ENCODE measurements at regions not wholly inside any gene's neighbourhood (a gene's known extent, or its start where the extent isn't known, plus 50 kb on each side); places are given as distances from the start of the nearest gene placed in this dataset.

DNA sequence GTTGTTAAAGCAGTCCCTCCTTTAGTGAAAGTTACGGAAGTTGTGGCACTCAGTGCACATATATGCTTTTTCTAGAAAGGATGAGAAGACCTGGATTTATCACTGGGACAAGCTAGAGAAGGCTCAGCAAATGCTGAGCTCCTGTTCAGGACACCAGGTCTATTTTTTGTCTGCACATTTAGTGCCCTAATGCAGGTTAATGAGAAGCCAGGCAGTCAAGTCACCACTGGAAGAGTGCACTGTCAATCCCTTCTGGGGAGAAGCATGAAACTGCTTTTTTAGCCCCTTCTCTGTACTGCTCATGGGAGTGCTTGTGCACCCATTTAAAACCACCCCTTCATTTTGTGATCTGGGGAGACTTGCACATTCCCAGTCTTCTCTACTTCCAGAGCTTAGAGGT, 624.1 kb upstream of the USP24 start (continued):
- TF ChIP-seq, protein P1, sequence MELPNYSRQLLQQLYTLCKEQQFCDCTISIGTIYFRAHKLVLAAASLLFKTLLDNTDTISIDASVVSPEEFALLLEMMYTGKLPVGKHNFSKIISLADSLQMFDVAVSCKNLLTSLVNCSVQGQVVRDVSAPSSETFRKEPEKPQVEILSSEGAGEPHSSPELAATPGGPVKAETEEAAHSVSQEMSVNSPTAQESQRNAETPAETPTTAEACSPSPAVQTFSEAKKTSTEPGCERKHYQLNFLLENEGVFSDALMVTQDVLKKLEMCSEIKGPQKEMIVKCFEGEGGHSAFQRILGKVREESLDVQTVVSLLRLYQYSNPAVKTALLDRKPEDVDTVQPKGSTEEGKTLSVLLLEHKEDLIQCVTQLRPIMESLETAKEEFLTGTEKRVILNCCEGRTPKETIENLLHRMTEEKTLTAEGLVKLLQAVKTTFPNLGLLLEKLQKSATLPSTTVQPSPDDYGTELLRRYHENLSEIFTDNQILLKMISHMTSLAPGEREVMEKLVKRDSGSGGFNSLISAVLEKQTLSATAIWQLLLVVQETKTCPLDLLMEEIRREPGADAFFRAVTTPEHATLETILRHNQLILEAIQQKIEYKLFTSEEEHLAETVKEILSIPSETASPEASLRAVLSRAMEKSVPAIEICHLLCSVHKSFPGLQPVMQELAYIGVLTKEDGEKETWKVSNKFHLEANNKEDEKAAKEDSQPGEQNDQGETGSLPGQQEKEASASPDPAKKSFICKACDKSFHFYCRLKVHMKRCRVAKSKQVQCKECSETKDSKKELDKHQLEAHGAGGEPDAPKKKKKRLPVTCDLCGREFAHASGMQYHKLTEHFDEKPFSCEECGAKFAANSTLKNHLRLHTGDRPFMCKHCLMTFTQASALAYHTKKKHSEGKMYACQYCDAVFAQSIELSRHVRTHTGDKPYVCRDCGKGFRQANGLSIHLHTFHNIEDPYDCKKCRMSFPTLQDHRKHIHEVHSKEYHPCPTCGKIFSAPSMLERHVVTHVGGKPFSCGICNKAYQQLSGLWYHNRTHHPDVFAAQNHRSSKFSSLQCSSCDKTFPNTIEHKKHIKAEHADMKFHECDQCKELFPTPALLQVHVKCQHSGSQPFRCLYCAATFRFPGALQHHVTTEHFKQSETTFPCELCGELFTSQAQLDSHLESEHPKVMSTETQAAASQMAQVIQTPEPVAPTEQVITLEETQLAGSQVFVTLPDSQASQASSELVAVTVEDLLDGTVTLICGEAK (IDR thresholded peaks at IDR 0.05; ENCODE audit: borderline replicate concordance) = no peak
- no peak for TF ChIP-seq HDGF (IDR thresholded peaks at IDR 0.05)
- no peak for TF ChIP-seq RCOR1 (conservative IDR thresholded peaks at IDR 0.05; ENCODE audit: low read depth, low read length)
- no peak for TF ChIP-seq ZSCAN29 (IDR thresholded peaks at IDR 0.05)
- no peak for TF ChIP-seq IKZF1 (conservative IDR thresholded peaks at IDR 0.05)
- TF ChIP-seq BACH1 (IDR thresholded peaks at IDR 0.05; ENCODE audit: borderline replicate concordance) = no peak

DNA sequence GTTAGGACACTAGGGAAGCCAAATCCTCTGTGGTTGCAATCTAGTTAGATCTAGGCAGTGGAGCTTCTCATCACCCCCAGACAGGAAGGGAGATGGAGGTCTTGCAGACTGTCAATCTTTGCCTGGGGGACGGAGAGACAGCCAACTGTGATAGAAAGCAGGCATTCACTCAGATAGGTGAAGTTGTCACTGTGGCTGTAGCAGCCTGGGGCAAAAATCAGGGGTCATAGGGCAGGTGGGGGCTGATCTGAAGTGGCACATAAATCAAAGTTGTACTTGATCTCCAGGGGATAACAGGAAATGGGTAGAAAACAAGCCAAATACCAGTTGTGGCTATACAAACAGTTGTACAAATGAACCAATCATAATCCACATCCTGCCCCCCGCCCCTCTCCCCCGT, 620.9 kb upstream of the USP24 start:
- H3K4me1 ChIP-seq (ENCODE audit: control insufficient read depth, insufficient read depth, low read length) = no peaks in the 10 kb centered on the region
- H2AFZ ChIP-seq (ENCODE audit: control insufficient read depth, low read depth, low read length) = no peak overlapping the region
- intact Hi-C loops (cut with micrococcal nuclease; ENCODE audit: unreplicated experiment) (no loop called here), in situ Hi-C loops (cut with MboI) (no loop called here)
- H3K4me2 ChIP-seq (ENCODE audit: control insufficient read depth, insufficient read depth) = no peak overlapping the region
- no peaks in the 10 kb centered on the region for H3K79me2 ChIP-seq (ENCODE audit: control insufficient read depth, insufficient read depth, low read length)
- DNase-seq (ENCODE audit: low read depth, low spot score) = no peak
- no peak overlapping the region for H3K4me3 ChIP-seq
- no peak overlapping the region for H3K9ac ChIP-seq (ENCODE audit: control insufficient read depth, insufficient read depth, low read length)
- FAIRE-seq = peak; percentile 35
- no peak for ATAC-seq
- no peaks in the 10 kb centered on the region for H3K36me3 ChIP-seq (ENCODE audit: control insufficient read depth in 2 of 2, insufficient read depth in 2 of 2, low read length in 1 of 2)
- WGBS (ENCODE audit: insufficient coverage, insufficient replicate concordance, low lambda C conversion rate, missing lambda C conversion rate) = 33% methylated on average over 3 of the region's 3 CpGs
- POLR2A ChIA-PET = no interaction called here
- H3K9me3 ChIP-seq (replicated peaks; ENCODE audit: control insufficient read depth, insufficient read depth, low read length) = no peaks in the 10 kb centered on the region
- RAD21 ChIA-PET (ENCODE audit: unreplicated experiment) = no interaction called here
- no peaks in the 10 kb centered on the region for H4K20me1 ChIP-seq (ENCODE audit: control insufficient read depth, insufficient read depth)
- CTCF ChIA-PET = interaction anchor here (0.6 to 1.2 kb wide), 3 partner anchors 15 to 1539 kb away, joined by 3 to 6 read pairs (median 3); no protein-coding TSS in a partner anchor
- BruUV-seq (replicated peaks) = no TSS peak
- no peak overlapping the region for H3K27ac ChIP-seq (ENCODE audit: control insufficient read depth, insufficient read depth)
- SMC1A ChIA-PET (ENCODE audit: uncharacterized antibody, unreplicated experiment) = interaction anchor here (0.6 to 1.5 kb wide), 2 partner anchors 10 to 509 kb away, joined by 4 to 5 read pairs; no protein-coding TSS in a partner anchor
- no peaks in the 10 kb centered on the region for H3K27me3 ChIP-seq (replicated peaks in 1 of 2; ENCODE audit: control insufficient read depth in 2 of 2, insufficient read depth in 2 of 2, low read length in 1 of 2)
- TF ChIP-seq ZNF384 (IDR thresholded peaks at IDR 0.05; ENCODE audit: borderline replicate concordance, low read depth, low read length) (no peak), ZZZ3 (IDR thresholded peaks at IDR 0.05; ENCODE audit: control insufficient read depth, insufficient read length, low read depth) (no peak), TCF3 (IDR thresholded peaks at IDR 0.05; ENCODE audit: borderline replicate concordance, insufficient read depth, low read depth, low read length) (no peak), KDM1A (IDR thresholded peaks at IDR 0.05; ENCODE audit: borderline replicate concordance) (no peak), RFX5 (IDR thresholded peaks at IDR 0.05; ENCODE audit: low read depth, low read length) (no peak), ZNF622 (IDR thresholded peaks at IDR 0.05) (no peak), PML (IDR thresholded peaks at IDR 0.05; ENCODE audit: low read length) (no peak), CEBPB (IDR thresholded peaks at IDR 0.05; ENCODE audit: borderline replicate concordance in 1 of 2, low read depth in 2 of 2, low read length in 2 of 2) (no peak)
- TF ChIP-seq, protein P2, sequence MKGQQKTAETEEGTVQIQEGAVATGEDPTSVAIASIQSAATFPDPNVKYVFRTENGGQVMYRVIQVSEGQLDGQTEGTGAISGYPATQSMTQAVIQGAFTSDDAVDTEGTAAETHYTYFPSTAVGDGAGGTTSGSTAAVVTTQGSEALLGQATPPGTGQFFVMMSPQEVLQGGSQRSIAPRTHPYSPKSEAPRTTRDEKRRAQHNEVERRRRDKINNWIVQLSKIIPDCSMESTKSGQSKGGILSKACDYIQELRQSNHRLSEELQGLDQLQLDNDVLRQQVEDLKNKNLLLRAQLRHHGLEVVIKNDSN (IDR thresholded peaks at IDR 0.05; ENCODE audit: borderline replicate concordance, extremely low read length, insufficient read depth, low read depth, low read length) = no peak
- TF ChIP-seq, protein P3, sequence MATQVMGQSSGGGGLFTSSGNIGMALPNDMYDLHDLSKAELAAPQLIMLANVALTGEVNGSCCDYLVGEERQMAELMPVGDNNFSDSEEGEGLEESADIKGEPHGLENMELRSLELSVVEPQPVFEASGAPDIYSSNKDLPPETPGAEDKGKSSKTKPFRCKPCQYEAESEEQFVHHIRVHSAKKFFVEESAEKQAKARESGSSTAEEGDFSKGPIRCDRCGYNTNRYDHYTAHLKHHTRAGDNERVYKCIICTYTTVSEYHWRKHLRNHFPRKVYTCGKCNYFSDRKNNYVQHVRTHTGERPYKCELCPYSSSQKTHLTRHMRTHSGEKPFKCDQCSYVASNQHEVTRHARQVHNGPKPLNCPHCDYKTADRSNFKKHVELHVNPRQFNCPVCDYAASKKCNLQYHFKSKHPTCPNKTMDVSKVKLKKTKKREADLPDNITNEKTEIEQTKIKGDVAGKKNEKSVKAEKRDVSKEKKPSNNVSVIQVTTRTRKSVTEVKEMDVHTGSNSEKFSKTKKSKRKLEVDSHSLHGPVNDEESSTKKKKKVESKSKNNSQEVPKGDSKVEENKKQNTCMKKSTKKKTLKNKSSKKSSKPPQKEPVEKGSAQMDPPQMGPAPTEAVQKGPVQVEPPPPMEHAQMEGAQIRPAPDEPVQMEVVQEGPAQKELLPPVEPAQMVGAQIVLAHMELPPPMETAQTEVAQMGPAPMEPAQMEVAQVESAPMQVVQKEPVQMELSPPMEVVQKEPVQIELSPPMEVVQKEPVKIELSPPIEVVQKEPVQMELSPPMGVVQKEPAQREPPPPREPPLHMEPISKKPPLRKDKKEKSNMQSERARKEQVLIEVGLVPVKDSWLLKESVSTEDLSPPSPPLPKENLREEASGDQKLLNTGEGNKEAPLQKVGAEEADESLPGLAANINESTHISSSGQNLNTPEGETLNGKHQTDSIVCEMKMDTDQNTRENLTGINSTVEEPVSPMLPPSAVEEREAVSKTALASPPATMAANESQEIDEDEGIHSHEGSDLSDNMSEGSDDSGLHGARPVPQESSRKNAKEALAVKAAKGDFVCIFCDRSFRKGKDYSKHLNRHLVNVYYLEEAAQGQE (IDR thresholded peaks at IDR 0.05; ENCODE audit: low read depth, low read length) = no peak
